ENCODE measurements at regions not wholly inside any gene's neighbourhood (a gene's known extent, or its start where the extent isn't known, plus 50 kb on each side); places are given as distances from the start of the nearest gene placed in this dataset.

DNA sequence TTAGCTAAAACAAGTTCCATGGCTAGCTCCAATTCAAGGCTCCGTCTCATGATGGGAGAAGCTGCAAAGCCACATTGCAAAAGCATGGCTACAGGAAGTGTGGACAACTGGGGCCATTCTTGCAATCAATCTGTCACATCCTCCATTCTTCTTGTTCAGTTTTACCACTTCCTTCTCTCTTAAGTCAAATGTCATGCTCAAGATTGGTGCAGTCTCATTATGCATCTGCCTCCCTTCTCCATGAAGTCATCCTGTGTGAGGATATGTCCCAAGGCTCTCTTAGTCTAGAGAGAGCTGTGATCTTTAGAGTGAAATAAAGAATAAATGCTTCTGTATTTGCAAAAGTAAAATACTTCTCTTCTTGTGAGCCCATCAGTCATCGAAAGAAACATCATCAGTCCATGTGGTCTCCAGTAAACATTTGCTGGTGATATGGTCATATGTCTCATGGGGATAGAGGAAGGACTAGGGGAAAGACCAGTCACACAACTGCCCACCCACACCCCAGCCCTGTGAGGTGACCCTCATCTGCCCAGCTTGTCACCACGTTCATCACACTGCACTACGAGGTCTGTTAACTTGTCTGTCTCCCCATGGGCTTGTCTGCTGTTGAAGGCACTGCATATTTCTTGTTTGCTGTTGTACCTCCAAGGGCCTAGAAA, 303.0 kb downstream of the NUAK1 start:
- no peaks in the 10 kb centered on the region for H3K27me3 ChIP-seq (ENCODE audit: control insufficient read depth in 3 of 3, insufficient read depth in 3 of 3, low read length in 3 of 3)
- H3K4me3 ChIP-seq (ENCODE audit: low read length in 3 of 3), result no peak overlapping the region
- H3K27ac ChIP-seq (ENCODE audit: low read depth, low read length), result no peak overlapping the region
- H3K4me1 ChIP-seq (ENCODE audit: control insufficient read depth in 3 of 3, insufficient read depth in 3 of 3, low read length in 3 of 3), result no peaks in the 10 kb centered on the region
- H3K9ac ChIP-seq (ENCODE audit: low read depth in 1 of 3, low read length in 3 of 3), result no peak overlapping the region
- no peaks in the 10 kb centered on the region for H3K36me3 ChIP-seq (ENCODE audit: control insufficient read depth in 3 of 3, insufficient read depth in 3 of 3, low read length in 3 of 3)
- no peaks in the 10 kb centered on the region for H3K9me3 ChIP-seq (ENCODE audit: control insufficient read depth in 3 of 3, low read length in 3 of 3)

DNA sequence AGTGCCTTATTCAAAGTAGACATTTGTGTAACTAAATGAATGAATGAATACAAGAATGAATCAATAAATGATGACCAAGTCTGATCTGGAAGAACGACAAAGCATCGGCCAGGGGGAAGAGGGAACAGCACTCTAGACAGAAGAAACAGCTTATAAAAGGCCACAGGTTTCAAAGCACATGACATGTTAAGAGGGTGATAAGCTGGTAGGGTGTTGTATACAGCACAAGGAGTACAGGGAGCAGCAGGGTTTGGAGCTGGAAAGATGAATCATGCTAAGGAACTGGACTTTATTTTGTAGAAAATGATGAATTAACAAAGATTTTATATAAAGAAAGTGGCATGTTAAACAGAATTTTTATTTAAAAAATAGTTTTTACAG, 302.5 kb downstream of the NUAK1 start:
- Histone ChIP-seq H3K9ac (ENCODE audit: low read depth in 1 of 3, low read length in 3 of 3) (no peak overlapping the region), H3K9me3 (ENCODE audit: control insufficient read depth in 3 of 3, low read length in 3 of 3) (no peaks in the 10 kb centered on the region), H3K4me3 (ENCODE audit: low read length in 3 of 3) (no peak overlapping the region), H3K27me3 (ENCODE audit: control insufficient read depth in 3 of 3, insufficient read depth in 3 of 3, low read length in 3 of 3) (no peaks in the 10 kb centered on the region), H3K36me3 (ENCODE audit: control insufficient read depth in 3 of 3, insufficient read depth in 3 of 3, low read length in 3 of 3) (no peaks in the 10 kb centered on the region), H3K4me1 (ENCODE audit: control insufficient read depth in 3 of 3, insufficient read depth in 3 of 3, low read length in 3 of 3) (no peaks in the 10 kb centered on the region), H3K27ac (ENCODE audit: low read depth, low read length) (no peak overlapping the region)

DNA sequence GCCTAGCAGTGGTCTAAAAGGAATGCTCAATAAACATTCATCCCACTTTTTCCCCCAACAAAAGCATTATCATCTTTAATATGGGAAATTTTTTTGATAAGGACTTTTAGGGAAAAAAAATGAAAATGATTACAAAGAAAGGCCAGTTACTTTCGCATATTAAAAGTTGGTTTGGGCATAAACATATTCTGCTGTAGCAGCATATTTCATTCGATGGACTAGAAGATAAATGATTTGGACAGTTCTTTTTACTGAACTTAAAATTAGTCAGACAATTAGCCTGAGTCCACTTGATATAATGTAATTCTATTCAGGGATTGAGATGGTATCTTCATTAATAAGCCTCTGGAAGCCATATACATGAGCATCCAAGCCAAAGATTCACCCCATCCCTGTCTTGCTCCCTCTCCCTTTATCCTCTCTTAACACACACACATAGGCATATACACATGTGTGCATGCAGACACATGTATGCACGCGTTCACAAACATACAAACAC, 299.1 kb downstream of the NUAK1 start:
- Histone ChIP-seq H3K4me1 (ENCODE audit: control insufficient read depth in 3 of 3, insufficient read depth in 3 of 3, low read length in 3 of 3) (peaks cover 6 to 8% (median 7%) of the 10 kb centered on the region in 3 donors), H3K9me3 (ENCODE audit: control insufficient read depth in 3 of 3, low read length in 3 of 3) (no peaks in the 10 kb centered on the region), H3K36me3 (ENCODE audit: control insufficient read depth in 3 of 3, insufficient read depth in 3 of 3, low read length in 3 of 3) (no peaks in the 10 kb centered on the region), H3K27ac (ENCODE audit: low read depth, low read length) (no peak overlapping the region), H3K27me3 (ENCODE audit: control insufficient read depth in 3 of 3, insufficient read depth in 3 of 3, low read length in 3 of 3) (no peaks in the 10 kb centered on the region), H3K4me3 (ENCODE audit: low read length in 3 of 3) (no peak overlapping the region), H3K9ac (ENCODE audit: low read depth in 1 of 3, low read length in 3 of 3) (no peak overlapping the region)

DNA sequence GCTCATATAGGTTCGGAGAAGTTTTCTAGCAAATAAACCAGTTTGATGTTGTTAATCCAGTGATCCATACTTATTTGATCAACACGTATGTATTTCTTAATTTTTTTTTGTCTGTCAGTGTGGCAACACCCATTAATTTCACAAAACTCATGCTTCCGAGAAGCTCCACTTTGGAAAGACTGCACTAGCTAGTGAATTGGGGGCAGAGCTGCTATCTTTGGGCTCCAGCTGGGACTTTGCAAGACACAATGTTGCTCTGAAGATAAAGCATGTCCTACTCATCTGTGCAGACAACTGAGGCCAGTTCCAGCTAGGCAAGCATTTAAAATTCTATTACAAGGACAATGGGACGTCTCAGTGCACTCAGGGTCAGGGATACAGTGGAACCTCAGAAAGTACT, 298.4 kb downstream of the NUAK1 start:
- Histone ChIP-seq H3K36me3 (ENCODE audit: control insufficient read depth in 3 of 3, insufficient read depth in 3 of 3, low read length in 3 of 3) (no peaks in the 10 kb centered on the region), H3K9ac (ENCODE audit: low read depth in 1 of 3, low read length in 3 of 3) (no peak overlapping the region), H3K4me1 (ENCODE audit: control insufficient read depth in 3 of 3, insufficient read depth in 3 of 3, low read length in 3 of 3) (peaks cover 11% of the 10 kb centered on the region in 3 donors), H3K27me3 (ENCODE audit: control insufficient read depth in 3 of 3, insufficient read depth in 3 of 3, low read length in 3 of 3) (no peaks in the 10 kb centered on the region), H3K27ac (ENCODE audit: low read depth, low read length) (no peak overlapping the region), H3K9me3 (ENCODE audit: control insufficient read depth in 3 of 3, low read length in 3 of 3) (no peaks in the 10 kb centered on the region), H3K4me3 (ENCODE audit: low read length in 3 of 3) (no peak overlapping the region)

DNA sequence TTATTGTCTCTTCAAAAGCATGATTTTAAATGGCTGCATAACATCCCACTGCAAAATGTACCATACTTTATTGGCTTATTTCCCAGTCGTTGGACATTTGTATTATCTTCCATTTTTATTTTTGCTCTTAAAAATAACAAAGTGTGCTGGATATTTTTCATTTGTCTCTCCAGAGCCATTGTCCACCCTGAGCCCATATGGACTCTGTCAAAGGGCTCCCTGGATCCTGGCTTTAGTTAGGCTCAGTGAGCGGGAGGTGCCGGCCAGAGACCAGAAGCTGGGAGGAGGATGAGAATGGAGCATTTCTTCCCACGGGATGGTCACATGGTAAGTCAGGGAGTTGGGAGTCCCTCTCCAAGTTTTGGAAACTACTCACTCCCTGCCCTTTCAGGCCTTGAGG, 296.9 kb downstream of the NUAK1 start:
- Histone ChIP-seq H3K4me1 (ENCODE audit: control insufficient read depth in 3 of 3, insufficient read depth in 3 of 3, low read length in 3 of 3) (peaks cover 11% of the 10 kb centered on the region in 3 donors), H3K9ac (ENCODE audit: low read depth in 1 of 3, low read length in 3 of 3) (no peak overlapping the region), H3K9me3 (ENCODE audit: control insufficient read depth in 3 of 3, low read length in 3 of 3) (no peaks in the 10 kb centered on the region), H3K27ac (ENCODE audit: low read depth, low read length) (no peak overlapping the region), H3K4me3 (ENCODE audit: low read length in 3 of 3) (no peak overlapping the region), H3K36me3 (ENCODE audit: control insufficient read depth in 3 of 3, insufficient read depth in 3 of 3, low read length in 3 of 3) (no peaks in the 10 kb centered on the region), H3K27me3 (ENCODE audit: control insufficient read depth in 3 of 3, insufficient read depth in 3 of 3, low read length in 3 of 3) (no peaks in the 10 kb centered on the region)

DNA sequence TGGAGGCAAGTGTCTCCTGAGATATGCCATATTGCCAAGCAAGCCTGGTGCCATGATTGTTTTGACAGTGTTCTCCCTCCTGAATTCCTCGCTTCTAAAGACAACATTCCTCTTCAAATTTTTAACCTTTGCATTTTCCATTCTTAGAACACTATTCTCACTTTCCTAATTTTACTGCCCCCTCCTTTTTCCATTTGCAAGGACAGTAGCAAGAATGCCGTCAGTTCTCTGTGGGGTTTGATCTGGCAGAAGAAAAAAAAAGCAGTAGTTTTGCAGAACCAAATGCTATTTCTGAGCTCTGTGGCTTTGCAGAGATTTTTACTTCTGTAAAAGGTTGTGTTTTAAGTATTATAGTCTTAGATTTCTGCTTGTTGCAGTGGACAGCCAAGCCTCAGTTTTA, 295.2 kb downstream of the NUAK1 start:
- Histone ChIP-seq H3K27me3 (ENCODE audit: control insufficient read depth in 3 of 3, insufficient read depth in 3 of 3, low read length in 3 of 3) (no peaks in the 10 kb centered on the region), H3K9ac (ENCODE audit: low read depth in 1 of 3, low read length in 3 of 3) (no peak overlapping the region), H3K4me1 (ENCODE audit: control insufficient read depth in 3 of 3, insufficient read depth in 3 of 3, low read length in 3 of 3) (peaks cover 11% of the 10 kb centered on the region in 3 donors), H3K27ac (ENCODE audit: low read depth, low read length) (no peak overlapping the region), H3K9me3 (ENCODE audit: control insufficient read depth in 3 of 3, low read length in 3 of 3) (no peaks in the 10 kb centered on the region), H3K4me3 (ENCODE audit: low read length in 3 of 3) (no peak overlapping the region), H3K36me3 (ENCODE audit: control insufficient read depth in 3 of 3, insufficient read depth in 3 of 3, low read length in 3 of 3) (no peaks in the 10 kb centered on the region)

DNA sequence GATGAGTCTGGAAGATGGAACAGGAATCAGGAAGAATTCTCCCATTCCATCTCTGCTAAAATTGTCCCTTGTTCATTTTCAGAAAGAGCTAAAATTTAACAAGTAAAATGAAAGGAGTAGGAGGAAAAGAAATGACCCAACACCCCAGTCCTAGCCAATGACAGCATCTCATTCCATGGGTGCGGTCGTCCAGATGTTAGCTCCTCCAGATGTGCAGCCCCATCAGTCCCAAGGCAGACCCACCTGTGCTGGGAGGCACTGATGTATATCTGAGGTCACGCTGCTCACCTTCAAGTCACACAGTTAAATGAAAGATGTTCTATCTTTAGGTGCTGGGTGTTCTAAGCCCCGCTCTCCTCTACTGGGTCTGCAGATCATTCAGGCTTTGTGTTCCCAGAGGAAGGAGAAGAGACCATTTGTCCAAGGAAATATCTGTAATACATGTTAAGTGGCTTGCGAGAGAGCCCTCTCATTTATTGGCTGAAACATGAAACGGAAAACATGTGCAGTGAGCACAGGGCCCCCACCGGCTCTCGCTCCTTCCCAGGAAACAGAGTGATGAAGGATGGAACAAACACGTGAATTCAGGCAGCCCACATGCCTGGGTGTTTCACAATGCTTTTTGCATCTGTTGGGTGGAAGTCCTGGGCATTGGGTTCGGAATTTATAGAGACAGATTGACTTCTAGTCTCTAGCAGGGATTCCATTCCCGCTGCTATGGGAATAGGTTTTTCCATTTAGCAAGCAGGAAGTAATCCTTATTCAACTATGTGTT, 294.6 kb downstream of the NUAK1 start:
- Histone ChIP-seq H3K9me3 (ENCODE audit: control insufficient read depth in 3 of 3, low read length in 3 of 3) (no peaks in the 10 kb centered on the region), H3K36me3 (ENCODE audit: control insufficient read depth in 3 of 3, insufficient read depth in 3 of 3, low read length in 3 of 3) (no peaks in the 10 kb centered on the region), H3K4me1 (ENCODE audit: control insufficient read depth in 3 of 3, insufficient read depth in 3 of 3, low read length in 3 of 3) (peaks cover 11% of the 10 kb centered on the region in 3 donors), H3K27ac (ENCODE audit: low read depth, low read length) (no peak overlapping the region), H3K4me3 (ENCODE audit: low read length in 3 of 3) (no peak overlapping the region), H3K9ac (ENCODE audit: low read depth in 1 of 3, low read length in 3 of 3) (no peak overlapping the region), H3K27me3 (ENCODE audit: control insufficient read depth in 3 of 3, insufficient read depth in 3 of 3, low read length in 3 of 3) (no peaks in the 10 kb centered on the region)

DNA sequence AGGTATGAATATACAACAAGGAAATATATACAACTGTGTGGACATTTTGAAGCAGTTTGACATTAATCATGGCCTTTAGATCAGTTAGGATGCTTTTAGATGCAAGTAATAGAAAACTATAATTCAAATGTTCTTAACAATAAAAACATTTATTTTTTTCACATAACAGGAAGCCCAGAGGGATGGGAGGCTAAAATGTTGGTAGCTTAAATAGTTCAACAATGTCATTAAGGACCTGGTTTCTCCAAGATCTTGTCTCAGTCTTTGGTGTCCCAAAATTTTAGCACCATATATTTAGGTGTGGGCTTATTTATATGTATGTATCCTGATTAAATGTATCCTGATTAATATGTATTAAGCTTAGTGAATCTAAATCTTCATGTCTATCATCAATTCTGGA, 292.4 kb downstream of the NUAK1 start:
- Histone ChIP-seq H3K36me3 (ENCODE audit: control insufficient read depth in 3 of 3, insufficient read depth in 3 of 3, low read length in 3 of 3) (no peaks in the 10 kb centered on the region), H3K27me3 (ENCODE audit: control insufficient read depth in 3 of 3, insufficient read depth in 3 of 3, low read length in 3 of 3) (no peaks in the 10 kb centered on the region), H3K4me3 (ENCODE audit: low read length in 3 of 3) (no peak overlapping the region), H3K9ac (ENCODE audit: low read depth in 1 of 3, low read length in 3 of 3) (no peak overlapping the region), H3K27ac (ENCODE audit: low read depth, low read length) (no peak overlapping the region), H3K9me3 (ENCODE audit: control insufficient read depth in 3 of 3, low read length in 3 of 3) (no peaks in the 10 kb centered on the region), H3K4me1 (ENCODE audit: control insufficient read depth in 3 of 3, insufficient read depth in 3 of 3, low read length in 3 of 3) (peaks cover 11% of the 10 kb centered on the region in 3 donors)

DNA sequence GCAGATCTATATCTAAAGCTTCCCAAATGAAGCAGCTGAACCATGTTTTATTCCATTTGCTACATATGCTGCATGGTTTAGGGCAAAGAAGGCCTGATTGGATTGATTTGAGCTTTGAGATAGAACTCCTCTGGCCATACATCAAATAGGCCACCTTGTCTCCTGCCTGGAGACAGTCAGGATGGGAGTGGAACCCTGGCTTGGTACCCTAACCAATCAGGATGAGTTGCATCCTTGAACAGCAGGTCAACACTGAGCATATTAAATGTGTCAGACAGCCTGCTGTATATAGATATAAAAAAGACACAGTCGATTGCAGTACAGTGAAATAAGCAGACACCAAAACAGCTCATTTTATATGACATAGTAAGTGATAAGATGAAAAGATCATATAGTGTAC, 291.7 kb downstream of the NUAK1 start:
- no peak overlapping the region for H3K4me3 ChIP-seq (ENCODE audit: low read length in 3 of 3)
- H3K27ac ChIP-seq (ENCODE audit: low read depth, low read length), result no peak overlapping the region
- H3K9ac ChIP-seq (ENCODE audit: low read depth in 1 of 3, low read length in 3 of 3), result no peak overlapping the region
- no peaks in the 10 kb centered on the region for H3K36me3 ChIP-seq (ENCODE audit: control insufficient read depth in 3 of 3, insufficient read depth in 3 of 3, low read length in 3 of 3)
- peaks cover 11% of the 10 kb centered on the region in 3 donors for H3K4me1 ChIP-seq (ENCODE audit: control insufficient read depth in 3 of 3, insufficient read depth in 3 of 3, low read length in 3 of 3)
- H3K9me3 ChIP-seq (ENCODE audit: control insufficient read depth in 3 of 3, low read length in 3 of 3), result no peaks in the 10 kb centered on the region
- H3K27me3 ChIP-seq (ENCODE audit: control insufficient read depth in 3 of 3, insufficient read depth in 3 of 3, low read length in 3 of 3), result no peaks in the 10 kb centered on the region

DNA sequence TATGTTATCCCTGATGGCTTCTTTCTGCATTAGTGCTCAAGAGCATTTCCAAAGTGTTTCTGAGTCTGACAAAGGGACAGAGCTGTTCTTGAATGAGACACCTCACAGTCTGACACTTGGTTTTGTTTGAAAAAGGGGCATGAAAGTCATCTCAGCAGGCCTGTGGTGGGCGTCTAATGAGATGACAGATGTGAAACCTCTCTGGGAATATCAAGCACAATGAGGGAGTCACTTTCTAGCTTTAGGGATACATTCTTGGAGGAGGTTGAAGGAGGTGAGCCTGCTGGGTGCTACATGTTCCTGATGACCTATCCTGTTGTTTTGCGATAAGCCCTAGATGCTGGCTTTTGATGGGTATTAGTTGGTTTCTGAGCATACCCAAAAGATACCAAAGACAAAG, 290.5 kb downstream of the NUAK1 start:
- Histone ChIP-seq H3K9me3 (ENCODE audit: control insufficient read depth in 3 of 3, low read length in 3 of 3) (no peaks in the 10 kb centered on the region), H3K27me3 (ENCODE audit: control insufficient read depth in 3 of 3, insufficient read depth in 3 of 3, low read length in 3 of 3) (no peaks in the 10 kb centered on the region), H3K27ac (ENCODE audit: low read depth, low read length) (no peak overlapping the region), H3K36me3 (ENCODE audit: control insufficient read depth in 3 of 3, insufficient read depth in 3 of 3, low read length in 3 of 3) (no peaks in the 10 kb centered on the region), H3K9ac (ENCODE audit: low read depth in 1 of 3, low read length in 3 of 3) (no peak overlapping the region), H3K4me1 (ENCODE audit: control insufficient read depth in 3 of 3, insufficient read depth in 3 of 3, low read length in 3 of 3) (peaks cover 16 to 17% (median 17%) of the 10 kb centered on the region in 3 donors), H3K4me3 (ENCODE audit: low read length in 3 of 3) (no peak overlapping the region)
